Lower leg skin (tissue), 3 donors: ENCODE measurements at regions not wholly inside any gene's neighbourhood (a gene's known extent, or its start where the extent isn't known, plus 50 kb on each side); places are given as distances from the start of the nearest gene placed in this dataset.

ENCODE experiments used
- CTCF ChIP-seq, 3 donors: fragments of 450-650 bp; IDR thresholded peaks; one replicate each; pipeline ENCODE4 v1.5.1; 2016; ENCODE audit warnings: antibody characterized with exemption in 3 of 3, mild to moderate bottlenecking in 3 of 3, moderate library complexity in 2 of 3
- POLR2A ChIP-seq, 2 donors: fragments of 450-650 bp; IDR thresholded peaks; one replicate each; pipeline ENCODE4 v1.6.1; 2016 to 2017; ENCODE audit warnings: antibody characterized with exemption in 2 of 2, mild to moderate bottlenecking in 1 of 2, moderate library complexity in 1 of 2

GRCh38 chr3:73739791-73740453, 115.2 kb upstream of the PDZRN3 start:
- TF ChIP-seq CTCF (IDR thresholded peaks at IDR 0.05) (no peak), POLR2A (IDR thresholded peaks at IDR 0.05) (no peak)
